Stimulated activated CD4-positive, alpha-beta T cell treated with anti-CD3 and anti-CD28 coated beads, TNF-alpha, amount 100 ng/mL, for 1 hour (primary cell): ENCODE measurements at regions not wholly inside any gene's neighbourhood (a gene's known extent, or its start where the extent isn't known, plus 50 kb on each side); places are given as distances from the start of the nearest gene placed in this dataset.
A peak's percentile ranks its signal among the peaks of the same experiment; 100 is the strongest.
"Not testable (repeated sequence)": the region's sequence is repeated elsewhere in the genome, so short reads cannot be mapped to it uniquely, and the experiment has no call there.

ENCODE experiments used
- DNase-seq, 3 donors: peaks; one replicate each; pipeline ENCODE4 v3.0.0-alpha.2; 2020; ENCODE audit warnings: low read depth in 3 of 3, low spot score in 1 of 3

GRCh38 chr5:18403141-18403540 lies 768.9 kb downstream of the TAF11L14 start:
- DNase-seq: no peak

GRCh38 chr5:18403941-18404438 lies 769.7 kb downstream of the TAF11L14 start:
- DNase-seq: no peak

- DNase-seq: no peak
These were observed 786.5 kb downstream of the TAF11L14 start for GRCh38 chr5:18420711-18421110.

DNA sequence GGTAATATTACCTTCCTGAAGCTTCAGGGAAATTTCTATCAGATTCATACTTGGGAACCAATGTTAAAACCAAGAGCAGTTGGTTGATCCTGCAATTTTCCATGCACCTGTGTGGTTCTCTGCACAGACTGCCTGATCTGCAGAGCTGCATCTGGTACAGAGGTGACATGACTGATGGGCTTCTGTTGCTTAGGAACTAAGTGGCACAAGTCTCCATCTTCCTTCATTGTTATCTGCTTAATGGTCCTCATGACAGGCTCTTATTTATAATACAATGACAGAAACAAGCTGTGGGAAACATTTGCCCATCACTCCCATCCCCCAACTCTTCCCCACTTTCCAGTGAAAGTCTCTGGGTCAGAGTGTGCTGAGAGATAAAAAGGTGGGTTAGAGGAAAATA lies 799.1 kb downstream of the TAF11L14 start:
- no peak for DNase-seq

GRCh38 chr5:18438126-18438525 lies 803.9 kb downstream of the TAF11L14 start:
- DNase-seq: no peak

DNA sequence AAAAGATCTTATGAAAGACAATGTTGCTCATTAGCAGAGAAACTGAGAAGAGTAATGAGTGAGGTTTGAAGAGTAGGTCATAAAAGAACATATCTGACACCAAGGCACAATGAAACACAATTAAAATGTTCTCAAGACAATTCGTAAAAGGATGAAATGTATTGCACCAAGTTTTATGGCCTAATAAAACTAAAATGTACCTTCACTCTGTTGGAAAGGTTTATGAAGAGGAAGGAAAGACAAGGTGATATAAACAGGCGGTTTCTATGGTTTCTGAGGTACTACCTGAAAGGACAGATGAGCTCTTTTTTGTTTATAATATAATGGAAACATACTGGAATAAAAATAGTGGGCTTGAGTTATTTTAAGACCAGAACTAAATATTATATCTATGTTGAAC lies 821.3 kb downstream of the TAF11L14 start:
- no peak for DNase-seq

DNA sequence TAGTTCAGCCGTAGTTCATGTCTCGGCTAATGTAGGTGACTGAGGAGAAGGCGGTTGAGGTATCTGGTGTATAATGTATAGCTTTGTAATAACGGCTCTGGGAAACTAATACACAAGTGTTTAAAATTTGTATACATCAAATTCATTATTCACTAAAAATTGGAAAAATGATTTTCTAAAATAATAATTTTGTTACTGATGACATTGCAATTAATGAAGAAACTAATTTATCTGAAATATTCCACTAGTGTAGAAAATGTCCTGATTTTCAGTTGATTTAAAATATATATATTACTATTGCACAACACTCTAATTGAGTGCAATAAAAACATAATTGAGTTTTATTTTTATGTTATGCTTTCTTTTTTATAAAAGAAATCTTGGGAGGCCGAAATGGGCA lies 823.0 kb downstream of the TAF11L14 start:
- DNase-seq: no peak

DNA sequence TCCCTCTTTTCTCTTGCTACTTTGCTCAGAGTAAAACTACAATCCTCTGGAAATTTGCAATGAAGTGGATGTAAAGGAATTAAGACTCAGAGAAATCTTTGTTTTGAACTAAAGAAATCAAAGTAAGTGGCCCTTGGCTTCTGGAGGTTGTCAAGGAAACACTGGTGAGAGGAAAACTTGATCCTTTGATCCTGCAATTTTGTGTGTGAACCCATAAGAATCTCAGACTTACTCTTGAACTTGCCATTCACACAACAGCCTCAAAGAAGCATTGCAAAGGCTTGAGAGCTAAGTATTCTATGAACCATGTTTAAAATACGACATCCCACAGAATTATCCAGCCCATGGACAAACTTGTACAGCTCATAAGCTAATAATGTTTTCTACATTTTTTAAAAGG lies 827.5 kb downstream of the TAF11L14 start:
- DNase-seq: no peak

GRCh38 chr5:18465833-18466681 lies 831.8 kb downstream of the TAF11L14 start:
- peak in 1 of 3 donors; percentile 2 for DNase-seq

DNA sequence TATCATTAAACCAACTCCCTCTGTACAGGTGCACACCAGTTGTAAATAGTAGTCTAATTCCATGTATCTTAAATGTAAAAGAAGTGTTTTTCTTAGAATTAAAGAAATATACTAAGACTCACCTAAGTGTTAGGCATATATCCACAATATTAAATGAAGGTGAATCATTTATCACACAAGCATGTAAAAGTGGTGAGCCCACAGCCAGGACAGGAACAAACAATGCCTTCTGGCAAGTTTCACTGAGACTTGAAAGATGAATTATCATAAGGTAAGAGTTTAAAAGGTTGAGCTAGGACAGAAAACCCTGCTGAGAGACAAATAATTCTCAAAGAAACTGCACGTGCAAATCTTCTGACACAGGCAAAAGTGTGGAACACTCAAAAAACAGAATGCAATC lies 832.5 kb downstream of the TAF11L14 start:
- no peak for DNase-seq

DNA sequence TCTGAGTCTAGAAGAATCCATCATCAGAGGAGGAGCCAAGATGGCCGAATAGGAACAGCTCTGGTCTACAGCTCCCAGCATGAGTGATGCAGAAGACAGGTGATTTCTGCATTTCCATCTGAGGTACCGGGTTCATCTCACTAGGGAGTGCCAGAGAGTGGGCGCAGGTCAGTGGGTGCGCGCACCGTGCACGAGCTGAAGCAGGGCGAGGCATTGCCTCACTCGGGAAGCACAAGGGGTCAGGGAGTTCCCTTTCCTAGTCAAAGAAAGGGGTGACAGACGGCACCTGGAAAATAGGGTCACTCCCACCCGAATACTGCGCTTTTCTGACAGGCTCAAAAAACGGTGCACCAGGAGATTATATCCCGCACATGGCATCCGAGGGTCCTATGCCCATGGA lies 837.5 kb downstream of the TAF11L14 start:
- DNase-seq: not testable (repeated sequence)

DNA sequence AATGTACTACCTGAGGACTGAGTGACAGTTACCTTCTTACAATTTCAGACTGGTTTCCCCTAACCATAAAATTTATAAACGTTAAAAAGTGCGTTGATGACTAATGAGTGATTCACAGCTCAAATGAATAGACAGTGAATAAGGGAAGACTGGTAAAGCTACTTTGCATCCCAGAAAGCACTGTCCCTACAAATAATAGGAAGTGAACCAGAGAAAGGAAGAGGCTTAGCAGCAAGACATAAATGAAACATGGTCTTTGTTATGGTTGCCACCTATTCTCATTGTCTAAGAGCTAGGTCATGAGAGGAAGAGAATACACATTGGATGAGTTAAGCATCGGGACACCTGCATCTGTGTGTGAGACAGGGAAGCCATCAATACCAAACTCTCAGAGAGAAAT lies 849.2 kb downstream of the TAF11L14 start:
- no peak for DNase-seq

GRCh38 chr5:18487928-18488480 lies 853.7 kb downstream of the TAF11L14 start:
- no peak for DNase-seq

- DNase-seq: no peak
These were observed 855.4 kb downstream of the TAF11L14 start for GRCh38 chr5:18489703-18490102.

DNA sequence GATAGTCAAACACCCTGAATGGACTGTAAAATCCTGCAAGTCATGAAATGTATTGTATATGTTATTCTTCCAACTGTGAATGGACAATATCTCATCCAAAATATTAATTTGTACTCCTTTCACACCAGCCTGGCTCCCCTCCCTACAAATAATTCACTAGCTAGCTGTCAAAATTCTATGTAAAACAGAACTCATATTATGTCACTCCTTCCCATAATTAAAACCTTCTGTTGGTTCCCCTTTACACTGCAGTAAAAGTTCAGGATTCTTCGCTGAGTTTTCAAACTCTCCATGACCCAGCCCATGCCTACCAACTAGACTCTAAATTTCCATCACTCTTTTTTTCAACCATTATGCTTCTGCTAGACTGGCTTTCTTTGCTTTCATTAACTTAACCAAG lies 857.1 kb downstream of the TAF11L14 start:
- no peak for DNase-seq

DNA sequence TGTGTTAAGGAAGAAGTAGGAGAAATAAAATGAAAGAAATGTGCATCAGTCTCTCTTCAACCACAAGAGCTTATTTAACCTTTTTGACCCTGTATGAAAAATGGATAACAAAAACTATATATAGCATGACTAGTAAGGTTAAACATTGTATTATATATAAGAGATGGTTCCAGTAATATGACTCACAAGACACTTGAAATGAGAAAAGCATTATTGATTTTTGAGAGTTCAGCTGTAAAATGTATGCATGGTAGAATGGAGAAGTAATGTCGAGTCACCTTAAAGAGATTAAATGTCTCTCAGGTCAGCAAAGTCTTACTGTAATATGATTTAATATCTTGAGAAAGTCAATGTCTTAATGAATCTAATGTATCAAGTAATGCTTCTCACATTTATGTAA lies 860.9 kb downstream of the TAF11L14 start:
- DNase-seq: no peak

GRCh38 chr5:18496041-18496440 lies 861.8 kb downstream of the TAF11L14 start:
- no peak for DNase-seq

- no peak for DNase-seq
These were observed 862.8 kb downstream of the TAF11L14 start for GRCh38 chr5:18497089-18497488.

GRCh38 chr5:18503797-18504328 lies 869.6 kb downstream of the TAF11L14 start:
- no peak for DNase-seq

GRCh38 chr5:18507114-18507513 lies 872.9 kb downstream of the TAF11L14 start:
- no peak for DNase-seq

GRCh38 chr5:18517641-18518380 lies 883.6 kb downstream of the TAF11L14 start:
- DNase-seq: no peak

GRCh38 chr5:18523380-18523779 lies 889.1 kb downstream of the TAF11L14 start:
- DNase-seq: no peak
